GM18498 (cell line): ENCODE measurements at regions not wholly inside any gene's neighbourhood (a gene's known extent, or its start where the extent isn't known, plus 50 kb on each side); places are given as distances from the start of the nearest gene placed in this dataset.

Experiments
- ATAC-seq: cut with Tn5 transposase; IDR thresholded peaks from one replicate; pipeline ENCODE4 v1.9.1; 2021; ENCODE audit warnings: mild to moderate bottlenecking, moderate library complexity; ENCODE audit not compliant: unreplicated experiment

GRCh38 chr4:24071612-24072372 lies 181.9 kb upstream of the PPARGC1A start:
- no peak for ATAC-seq

- ATAC-seq: no peak
Observed at GRCh38 chr4:24070117-24070516, 180.3 kb upstream of the PPARGC1A start.

GRCh38 chr4:24067367-24068193 lies 177.7 kb upstream of the PPARGC1A start:
- no peak for ATAC-seq

- ATAC-seq: no peak
Observed at GRCh38 chr4:24065974-24066373, 176.1 kb upstream of the PPARGC1A start.

GRCh38 chr4:24063731-24064130 lies 173.9 kb upstream of the PPARGC1A start:
- no peak for ATAC-seq

GRCh38 chr4:24060932-24061331 lies 171.1 kb upstream of the PPARGC1A start:
- no peak for ATAC-seq

- ATAC-seq: no peak
Observed at GRCh38 chr4:24059839-24060238, 170.0 kb upstream of the PPARGC1A start.

- no peak for ATAC-seq
Observed at GRCh38 chr4:24057915-24058559, 168.2 kb upstream of the PPARGC1A start.

- ATAC-seq: no peak
Observed at GRCh38 chr4:24056289-24056688, 166.4 kb upstream of the PPARGC1A start.

- ATAC-seq: no peak
Observed at GRCh38 chr4:24055623-24056022, 165.8 kb upstream of the PPARGC1A start.

- no peak for ATAC-seq
Observed at GRCh38 chr4:24054910-24055309, 165.1 kb upstream of the PPARGC1A start.

GRCh38 chr4:24053934-24054333 lies 164.1 kb upstream of the PPARGC1A start:
- no peak for ATAC-seq

- no peak for ATAC-seq
Observed at GRCh38 chr4:24044610-24045589, 155.1 kb upstream of the PPARGC1A start.

GRCh38 chr4:24042094-24042493 lies 152.2 kb upstream of the PPARGC1A start:
- no peak for ATAC-seq

- ATAC-seq: no peak
Observed at GRCh38 chr4:24040811-24041210, 151.0 kb upstream of the PPARGC1A start.

GRCh38 chr4:24033626-24034025 lies 143.8 kb upstream of the PPARGC1A start:
- no peak for ATAC-seq

- peak; percentile 77 for ATAC-seq
Observed at GRCh38 chr4:24032371-24032989, 142.6 kb upstream of the PPARGC1A start.

GRCh38 chr4:24026596-24026995 lies 136.7 kb upstream of the PPARGC1A start:
- no peak for ATAC-seq

GRCh38 chr4:24024605-24025004 lies 134.8 kb upstream of the PPARGC1A start:
- ATAC-seq: no peak

GRCh38 chr4:24024157-24024556 lies 134.3 kb upstream of the PPARGC1A start:
- ATAC-seq: no peak
